ENCODE measurements at regions not wholly inside any gene's neighbourhood (a gene's known extent, or its start where the extent isn't known, plus 50 kb on each side); places are given as distances from the start of the nearest gene placed in this dataset.

DNA sequence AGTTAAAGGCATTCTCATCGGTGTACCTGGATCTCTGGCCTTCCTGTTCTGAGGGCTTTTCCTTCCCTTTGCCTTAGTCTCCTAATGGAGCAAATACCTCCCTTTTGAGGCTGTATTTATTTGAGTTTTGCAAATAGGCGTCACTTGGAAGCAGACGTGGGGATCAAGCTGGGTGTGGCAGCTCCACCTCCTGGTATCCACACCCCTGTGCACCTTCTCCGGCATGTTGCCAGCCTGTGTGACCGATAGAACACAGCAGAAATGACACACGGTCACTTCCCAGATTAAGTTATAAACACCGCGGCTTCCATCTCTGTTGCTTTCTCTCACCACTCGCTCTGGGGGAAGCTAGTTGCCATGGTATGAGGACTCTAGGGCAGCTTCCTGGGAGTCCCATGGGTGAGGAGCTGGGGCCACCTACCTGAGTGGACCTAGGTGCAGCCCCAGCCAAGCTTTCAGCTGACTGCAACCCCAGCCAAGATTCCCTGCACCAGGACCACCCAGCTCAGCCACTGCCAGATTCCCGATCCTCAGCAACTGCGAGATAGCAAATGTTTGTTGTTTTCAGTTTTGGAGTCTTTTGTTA, 214.4 kb upstream of the MVB12B start:
- TF ChIP-seq, protein P1, sequence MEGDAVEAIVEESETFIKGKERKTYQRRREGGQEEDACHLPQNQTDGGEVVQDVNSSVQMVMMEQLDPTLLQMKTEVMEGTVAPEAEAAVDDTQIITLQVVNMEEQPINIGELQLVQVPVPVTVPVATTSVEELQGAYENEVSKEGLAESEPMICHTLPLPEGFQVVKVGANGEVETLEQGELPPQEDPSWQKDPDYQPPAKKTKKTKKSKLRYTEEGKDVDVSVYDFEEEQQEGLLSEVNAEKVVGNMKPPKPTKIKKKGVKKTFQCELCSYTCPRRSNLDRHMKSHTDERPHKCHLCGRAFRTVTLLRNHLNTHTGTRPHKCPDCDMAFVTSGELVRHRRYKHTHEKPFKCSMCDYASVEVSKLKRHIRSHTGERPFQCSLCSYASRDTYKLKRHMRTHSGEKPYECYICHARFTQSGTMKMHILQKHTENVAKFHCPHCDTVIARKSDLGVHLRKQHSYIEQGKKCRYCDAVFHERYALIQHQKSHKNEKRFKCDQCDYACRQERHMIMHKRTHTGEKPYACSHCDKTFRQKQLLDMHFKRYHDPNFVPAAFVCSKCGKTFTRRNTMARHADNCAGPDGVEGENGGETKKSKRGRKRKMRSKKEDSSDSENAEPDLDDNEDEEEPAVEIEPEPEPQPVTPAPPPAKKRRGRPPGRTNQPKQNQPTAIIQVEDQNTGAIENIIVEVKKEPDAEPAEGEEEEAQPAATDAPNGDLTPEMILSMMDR (IDR thresholded peaks at IDR 0.05): no peak
- no peak for TF ChIP-seq POLR2A (IDR thresholded peaks at IDR 0.05)
